GM18951 (cell line): ENCODE measurements at regions not wholly inside any gene's neighbourhood (a gene's known extent, or its start where the extent isn't known, plus 50 kb on each side); places are given as distances from the start of the nearest gene placed in this dataset.
"Not testable (repeated sequence)": the region's sequence is repeated elsewhere in the genome, so short reads cannot be mapped to it uniquely, and the experiment has no call there.

Experiments used
- POLR2A ChIP-seq: IDR thresholded peaks from 4 replicates; pipeline ENCODE4 v1.6.1; 2011; ENCODE audit warnings: mild to moderate bottlenecking; ENCODE audit not compliant: insufficient read length, insufficient read depth; ENCODE audit errors: extremely low read depth
- in situ Hi-C: fragments of 300-500 bp; cut with MboI; formaldehyde crosslinking; loops from one replicate; pipeline ENCODE4 v1.12.0; 2022; ENCODE audit warnings: low sequenced_read_pairs, mixed read lengths, inconsistent platforms; ENCODE audit not compliant: unreplicated experiment

GRCh38 chr5:17852111-17852510, 217.9 kb downstream of the TAF11L14 start:
- TF ChIP-seq POLR2A = no peak
- in situ Hi-C loops = no loop called here

- in situ Hi-C loops = no loop called here
- TF ChIP-seq POLR2A = no peak
These were observed 218.5 kb downstream of the TAF11L14 start for GRCh38 chr5:17852740-17853139.

GRCh38 chr5:17854901-17855300, 220.6 kb downstream of the TAF11L14 start:
- in situ Hi-C loops = no loop called here
- TF ChIP-seq POLR2A = no peak

GRCh38 chr5:17860660-17861315, 226.5 kb downstream of the TAF11L14 start:
- in situ Hi-C loops = no loop called here
- no peak for TF ChIP-seq POLR2A

- in situ Hi-C loops = not testable (repeated sequence)
These were observed 230.6 kb downstream of the TAF11L14 start for GRCh38 chr5:17864903-17865302.

GRCh38 chr5:17865966-17866365, 231.7 kb downstream of the TAF11L14 start:
- in situ Hi-C loops = not testable (repeated sequence)

GRCh38 chr5:17872204-17872603, 237.9 kb downstream of the TAF11L14 start:
- in situ Hi-C loops = no loop called here
- no peak for TF ChIP-seq POLR2A

GRCh38 chr5:17878541-17878940, 244.3 kb downstream of the TAF11L14 start:
- in situ Hi-C loops = no loop called here
- TF ChIP-seq POLR2A = no peak

GRCh38 chr5:17879276-17879675, 245.0 kb downstream of the TAF11L14 start:
- no peak for TF ChIP-seq POLR2A
- in situ Hi-C loops = no loop called here

- in situ Hi-C loops = no loop called here
- TF ChIP-seq POLR2A = no peak
These were observed 246.6 kb downstream of the TAF11L14 start for GRCh38 chr5:17880869-17881268.

GRCh38 chr5:17882760-17883488, 248.7 kb downstream of the TAF11L14 start:
- in situ Hi-C loops = no loop called here
- TF ChIP-seq POLR2A = no peak

- no peak for TF ChIP-seq POLR2A
- in situ Hi-C loops = no loop called here
These were observed 253.9 kb downstream of the TAF11L14 start for GRCh38 chr5:17888155-17888554.

- in situ Hi-C loops = no loop called here
- no peak for TF ChIP-seq POLR2A
These were observed 256.2 kb downstream of the TAF11L14 start for GRCh38 chr5:17890501-17890900.

GRCh38 chr5:17891881-17892280, 257.6 kb downstream of the TAF11L14 start:
- no peak for TF ChIP-seq POLR2A
- in situ Hi-C loops = no loop called here

- in situ Hi-C loops = no loop called here
- TF ChIP-seq POLR2A = no peak
These were observed 258.9 kb downstream of the TAF11L14 start for GRCh38 chr5:17893026-17893635.
